ENCODE measurements at regions not wholly inside any gene's neighbourhood (a gene's known extent, or its start where the extent isn't known, plus 50 kb on each side); places are given as distances from the start of the nearest gene placed in this dataset.

- H3K27ac ChIP-seq (ENCODE audit: low read depth, low read length, severe bottlenecking), result no peak overlapping the region
- no peaks in the 10 kb centered on the region for H3K36me3 ChIP-seq (ENCODE audit: control insufficient read depth, insufficient read depth, low read length)
- H3K9me3 ChIP-seq (ENCODE audit: control insufficient read depth, low read length), result no peaks in the 10 kb centered on the region
- 80% methylated on average over 1 of the region's 1 CpG; no CpG with 5 or more reads in 1 of the 2 experiments for WGBS, 2 experiments (ENCODE audit: insufficient coverage in 2 of 2)
- no peaks in the 10 kb centered on the region for H3K4me1 ChIP-seq (ENCODE audit: control insufficient read depth, insufficient read depth, low read length, poor library complexity, severe bottlenecking)
- no peak overlapping the region for H3K4me3 ChIP-seq (ENCODE audit: extremely low read depth, insufficient read depth, low read length, poor library complexity, severe bottlenecking)
These were observed 182.7 kb upstream of the HHIP start for GRCh38 chr4:144463236-144463635.

GRCh38 chr4:144463896-144464295 lies 182.1 kb upstream of the HHIP start:
- no peaks in the 10 kb centered on the region for H3K9me3 ChIP-seq (ENCODE audit: control insufficient read depth, low read length)
- H3K27ac ChIP-seq (ENCODE audit: low read depth, low read length, severe bottlenecking), result no peak overlapping the region
- H3K36me3 ChIP-seq (ENCODE audit: control insufficient read depth, insufficient read depth, low read length), result no peaks in the 10 kb centered on the region
- no peaks in the 10 kb centered on the region for H3K4me1 ChIP-seq (ENCODE audit: control insufficient read depth, insufficient read depth, low read length, poor library complexity, severe bottlenecking)
- no peak overlapping the region for H3K4me3 ChIP-seq (ENCODE audit: extremely low read depth, insufficient read depth, low read length, poor library complexity, severe bottlenecking)
- WGBS, 2 experiments (ENCODE audit: insufficient coverage in 2 of 2), result 100% methylated on average over 2 to 4 of the region's 7 CpGs

- Histone ChIP-seq H3K27ac (ENCODE audit: low read depth, low read length, severe bottlenecking) (no peak overlapping the region), H3K4me1 (ENCODE audit: control insufficient read depth, insufficient read depth, low read length, poor library complexity, severe bottlenecking) (no peaks in the 10 kb centered on the region), H3K4me3 (ENCODE audit: extremely low read depth, insufficient read depth, low read length, poor library complexity, severe bottlenecking) (no peak overlapping the region), H3K36me3 (ENCODE audit: control insufficient read depth, insufficient read depth, low read length) (no peaks in the 10 kb centered on the region), H3K9me3 (ENCODE audit: control insufficient read depth, low read length) (no peaks in the 10 kb centered on the region)
- WGBS, 2 experiments (ENCODE audit: insufficient coverage in 2 of 2), result 72 to 100% methylated on average over 1 to 2 of the region's 2 CpGs
These were observed 180.4 kb upstream of the HHIP start for GRCh38 chr4:144465546-144465945.

GRCh38 chr4:144480068-144480467 lies 165.9 kb upstream of the HHIP start:
- no peaks in the 10 kb centered on the region for H3K4me1 ChIP-seq (ENCODE audit: control insufficient read depth, insufficient read depth, low read length, poor library complexity, severe bottlenecking)
- H3K27ac ChIP-seq (ENCODE audit: low read depth, low read length, severe bottlenecking), result no peak overlapping the region
- H3K9me3 ChIP-seq (ENCODE audit: control insufficient read depth, low read length), result no peaks in the 10 kb centered on the region
- H3K36me3 ChIP-seq (ENCODE audit: control insufficient read depth, insufficient read depth, low read length), result no peaks in the 10 kb centered on the region
- no peak overlapping the region for H3K4me3 ChIP-seq (ENCODE audit: extremely low read depth, insufficient read depth, low read length, poor library complexity, severe bottlenecking)

GRCh38 chr4:144489831-144490230 lies 156.1 kb upstream of the HHIP start:
- Histone ChIP-seq H3K9me3 (ENCODE audit: control insufficient read depth, low read length) (no peaks in the 10 kb centered on the region), H3K36me3 (ENCODE audit: control insufficient read depth, insufficient read depth, low read length) (no peaks in the 10 kb centered on the region), H3K4me3 (ENCODE audit: extremely low read depth, insufficient read depth, low read length, poor library complexity, severe bottlenecking) (no peak overlapping the region), H3K4me1 (ENCODE audit: control insufficient read depth, insufficient read depth, low read length, poor library complexity, severe bottlenecking) (no peaks in the 10 kb centered on the region), H3K27ac (ENCODE audit: low read depth, low read length, severe bottlenecking) (no peak overlapping the region)
- whole genome bisulfite sequencing, 2 experiments (ENCODE audit: insufficient coverage in 2 of 2), result no CpG with 5 or more reads among the region's 1 CpG

- no peaks in the 10 kb centered on the region for H3K36me3 ChIP-seq (ENCODE audit: control insufficient read depth, insufficient read depth, low read length)
- H3K9me3 ChIP-seq (ENCODE audit: control insufficient read depth, low read length), result no peaks in the 10 kb centered on the region
- 100% methylated on average over 2 of the region's 2 CpGs for WGBS, 2 experiments (ENCODE audit: insufficient coverage in 2 of 2)
- H3K4me1 ChIP-seq (ENCODE audit: control insufficient read depth, insufficient read depth, low read length, poor library complexity, severe bottlenecking), result no peaks in the 10 kb centered on the region
- no peak overlapping the region for H3K27ac ChIP-seq (ENCODE audit: low read depth, low read length, severe bottlenecking)
- H3K4me3 ChIP-seq (ENCODE audit: extremely low read depth, insufficient read depth, low read length, poor library complexity, severe bottlenecking), result no peak overlapping the region
These were observed 151.7 kb upstream of the HHIP start for GRCh38 chr4:144494280-144494679.

GRCh38 chr4:144495944-144496343 lies 150.0 kb upstream of the HHIP start:
- WGBS, 2 experiments (ENCODE audit: insufficient coverage in 2 of 2), result 80 to 88% methylated on average over 1 to 2 of the region's 2 CpGs
- Histone ChIP-seq H3K4me1 (ENCODE audit: control insufficient read depth, insufficient read depth, low read length, poor library complexity, severe bottlenecking) (no peaks in the 10 kb centered on the region), H3K36me3 (ENCODE audit: control insufficient read depth, insufficient read depth, low read length) (no peaks in the 10 kb centered on the region), H3K27ac (ENCODE audit: low read depth, low read length, severe bottlenecking) (no peak overlapping the region), H3K4me3 (ENCODE audit: extremely low read depth, insufficient read depth, low read length, poor library complexity, severe bottlenecking) (no peak overlapping the region), H3K9me3 (ENCODE audit: control insufficient read depth, low read length) (no peaks in the 10 kb centered on the region)

- Histone ChIP-seq H3K36me3 (ENCODE audit: control insufficient read depth, insufficient read depth, low read length) (no peaks in the 10 kb centered on the region), H3K9me3 (ENCODE audit: control insufficient read depth, low read length) (no peaks in the 10 kb centered on the region), H3K4me1 (ENCODE audit: control insufficient read depth, insufficient read depth, low read length, poor library complexity, severe bottlenecking) (no peaks in the 10 kb centered on the region), H3K27ac (ENCODE audit: low read depth, low read length, severe bottlenecking) (no peak overlapping the region), H3K4me3 (ENCODE audit: extremely low read depth, insufficient read depth, low read length, poor library complexity, severe bottlenecking) (no peak overlapping the region)
These were observed 146.2 kb upstream of the HHIP start for GRCh38 chr4:144499777-144500176.

GRCh38 chr4:144501231-144501780 lies 144.7 kb upstream of the HHIP start:
- WGBS, 2 experiments (ENCODE audit: insufficient coverage in 2 of 2), result no CpG with 5 or more reads among the region's 1 CpG
- Histone ChIP-seq H3K9me3 (ENCODE audit: control insufficient read depth, low read length) (no peaks in the 10 kb centered on the region), H3K4me1 (ENCODE audit: control insufficient read depth, insufficient read depth, low read length, poor library complexity, severe bottlenecking) (no peaks in the 10 kb centered on the region), H3K36me3 (ENCODE audit: control insufficient read depth, insufficient read depth, low read length) (no peaks in the 10 kb centered on the region), H3K27ac (ENCODE audit: low read depth, low read length, severe bottlenecking) (no peak overlapping the region), H3K4me3 (ENCODE audit: extremely low read depth, insufficient read depth, low read length, poor library complexity, severe bottlenecking) (no peak overlapping the region)

- Histone ChIP-seq H3K4me3 (ENCODE audit: extremely low read depth, insufficient read depth, low read length, poor library complexity, severe bottlenecking) (no peak overlapping the region), H3K9me3 (ENCODE audit: control insufficient read depth, low read length) (no peaks in the 10 kb centered on the region), H3K4me1 (ENCODE audit: control insufficient read depth, insufficient read depth, low read length, poor library complexity, severe bottlenecking) (peaks cover 4% of the 10 kb centered on the region), H3K36me3 (ENCODE audit: control insufficient read depth, insufficient read depth, low read length) (no peaks in the 10 kb centered on the region), H3K27ac (ENCODE audit: low read depth, low read length, severe bottlenecking) (no peak overlapping the region)
- 100% methylated on average over 1 of the region's 4 CpGs for WGBS, 2 experiments (ENCODE audit: insufficient coverage in 2 of 2)
These were observed 141.1 kb upstream of the HHIP start for GRCh38 chr4:144504883-144505282.

- no peaks in the 10 kb centered on the region for H3K9me3 ChIP-seq (ENCODE audit: control insufficient read depth, low read length)
- H3K27ac ChIP-seq (ENCODE audit: low read depth, low read length, severe bottlenecking), result no peak overlapping the region
- H3K4me3 ChIP-seq (ENCODE audit: extremely low read depth, insufficient read depth, low read length, poor library complexity, severe bottlenecking), result no peak overlapping the region
- H3K4me1 ChIP-seq (ENCODE audit: control insufficient read depth, insufficient read depth, low read length, poor library complexity, severe bottlenecking), result peaks cover 4% of the 10 kb centered on the region
- no peaks in the 10 kb centered on the region for H3K36me3 ChIP-seq (ENCODE audit: control insufficient read depth, insufficient read depth, low read length)
- WGBS, 2 experiments (ENCODE audit: insufficient coverage in 2 of 2), result 90 to 96% methylated on average over 2 of the region's 3 CpGs
These were observed 138.4 kb upstream of the HHIP start for GRCh38 chr4:144507311-144508101.

Data from mesodermal cell (in vitro differentiated cells).